Nucleus accumbens (tissue), 56 donors: ENCODE measurements at regions not wholly inside any gene's neighbourhood (a gene's known extent, or its start where the extent isn't known, plus 50 kb on each side); places are given as distances from the start of the nearest gene placed in this dataset.

Experiments used
- DNase-seq, 56 donors: peaks; one replicate each; lab custom pipeline; 2025; lab: John Stamatoyannopoulos, UW

- no peak for DNase-seq
Observed at GRCh38 chr1:73953586-73953985, 244.4 kb downstream of the LRRIQ3 start.

GRCh38 chr1:73953186-73953585, 244.8 kb downstream of the LRRIQ3 start:
- no peak for DNase-seq

GRCh38 chr1:73948055-73948454, 249.9 kb downstream of the LRRIQ3 start:
- no peak for DNase-seq

GRCh38 chr1:73947009-73947408, 251.0 kb downstream of the LRRIQ3 start:
- no peak for DNase-seq

GRCh38 chr1:73943270-73943669, 254.7 kb downstream of the LRRIQ3 start:
- no peak for DNase-seq

GRCh38 chr1:73930293-73930692, 267.7 kb downstream of the LRRIQ3 start:
- DNase-seq, result no peak

GRCh38 chr1:73914951-73915350, 283.0 kb downstream of the LRRIQ3 start:
- no peak for DNase-seq

- no peak for DNase-seq
Observed at GRCh38 chr1:73913025-73913424, 285.0 kb downstream of the LRRIQ3 start.

GRCh38 chr1:73911849-73912248, 286.1 kb downstream of the LRRIQ3 start:
- DNase-seq, result no peak

GRCh38 chr1:73910466-73910865, 287.5 kb downstream of the LRRIQ3 start:
- DNase-seq, result no peak

- no peak for DNase-seq
Observed at GRCh38 chr1:73910062-73910461, 287.9 kb downstream of the LRRIQ3 start.

- no peak for DNase-seq
Observed at GRCh38 chr1:73909043-73909562, 288.9 kb downstream of the LRRIQ3 start.

- DNase-seq, result no peak
Observed at GRCh38 chr1:73907051-73907450, 290.9 kb downstream of the LRRIQ3 start.

GRCh38 chr1:73903092-73903491, 294.9 kb downstream of the LRRIQ3 start:
- DNase-seq, result no peak

GRCh38 chr1:73901738-73902137, 296.2 kb downstream of the LRRIQ3 start:
- DNase-seq, result no peak

- DNase-seq, result no peak
Observed at GRCh38 chr1:73899311-73899710, 298.7 kb downstream of the LRRIQ3 start.

- DNase-seq, result no peak
Observed at GRCh38 chr1:73898540-73898939, 299.4 kb downstream of the LRRIQ3 start.

GRCh38 chr1:73887412-73887811, 310.6 kb downstream of the LRRIQ3 start:
- DNase-seq, result no peak

GRCh38 chr1:73886716-73887115, 311.3 kb downstream of the LRRIQ3 start:
- DNase-seq, result no peak

GRCh38 chr1:73874806-73875205, 323.2 kb downstream of the LRRIQ3 start:
- DNase-seq, result no peak

- no peak for DNase-seq
Observed at GRCh38 chr1:73868810-73869336, 329.1 kb downstream of the LRRIQ3 start.

- DNase-seq, result no peak
Observed at GRCh38 chr1:73862355-73862754, 335.6 kb downstream of the LRRIQ3 start.

GRCh38 chr1:73860421-73860950, 337.5 kb downstream of the LRRIQ3 start:
- no peak for DNase-seq
